Keratinocyte (primary cell): ENCODE measurements at regions not wholly inside any gene's neighbourhood (a gene's known extent, or its start where the extent isn't known, plus 50 kb on each side); places are given as distances from the start of the nearest gene placed in this dataset.

ENCODE experiments used
- DNase-seq: peaks from one replicate; pipeline ENCODE4 v3.0.0-alpha.2; 2011; ENCODE audit warnings: low read depth, missing footprints, low spot score
- FAIRE-seq: peaks from 2 replicates; lab custom pipeline; 2011; peaks lifted over from hg19 to GRCh38; lab: Jason Lieb, UNC
- H2AFZ ChIP-seq: 2 replicates; pipeline ENCODE4 v1.6.0; 2012; ENCODE audit warnings: low read length, control low read depth, inconsistent platforms; ENCODE audit not compliant: control insufficient read depth
- H3K27ac ChIP-seq: 2 replicates; pipeline ENCODE4 v1.5.1; 2011; ENCODE audit warnings: low read length; ENCODE audit not compliant: control insufficient read depth, insufficient read depth
- H3K27me3 ChIP-seq: 3 replicates; pipeline ENCODE4 v1.6.0; 2011; ENCODE audit warnings: low read length; ENCODE audit not compliant: control insufficient read depth, insufficient read depth; ENCODE audit errors: extremely low read depth
- H3K36me3 ChIP-seq, 2 experiments: 2 replicates in 1 of 2; 3 replicates in 1 of 2; pipeline ENCODE4 v1.5.1; 2011; ENCODE audit warnings: low read length in 2 of 2, mild to moderate bottlenecking in 1 of 2; ENCODE audit not compliant: control insufficient read depth in 2 of 2, insufficient read depth in 2 of 2; ENCODE audit errors: extremely low read depth in 1 of 2
- H3K4me1 ChIP-seq: 3 replicates; pipeline ENCODE4 v1.5.1; 2011; ENCODE audit warnings: low read length; ENCODE audit not compliant: control insufficient read depth, insufficient read depth; ENCODE audit errors: extremely low read depth
- H3K4me2 ChIP-seq: 3 replicates; pipeline ENCODE4 v1.6.0; 2011; ENCODE audit warnings: low read depth, low read length; ENCODE audit not compliant: control insufficient read depth, insufficient read depth; ENCODE audit errors: extremely low read depth
- H3K4me3 ChIP-seq, 3 experiments: fragments of 200-600 bp in 1 of 3; sonication (generic) in 1 of 3; 2 replicates in 2 of 3; 3 replicates in 1 of 3; pipeline ENCODE4 v1.5.1; 2011 to 2016; ENCODE audit warnings: low read length in 3 of 3, mild to moderate bottlenecking in 3 of 3, control low read depth in 2 of 3, inconsistent platforms in 1 of 3, low read depth in 1 of 3, mixed read lengths in 1 of 3, mixed run types in 1 of 3, moderate library complexity in 1 of 3; ENCODE audit not compliant: control insufficient read depth in 2 of 3, insufficient read depth in 2 of 3; ENCODE audit errors: extremely low read depth in 1 of 3
- H3K79me2 ChIP-seq: 2 replicates; pipeline ENCODE4 v1.6.0; 2012; ENCODE audit warnings: low read length; ENCODE audit not compliant: control insufficient read depth, insufficient read depth
- H3K9ac ChIP-seq: 3 replicates; pipeline ENCODE4 v1.6.0; 2011; ENCODE audit warnings: low read length; ENCODE audit not compliant: control insufficient read depth, insufficient read depth; ENCODE audit errors: extremely low read depth
- H3K9me1 ChIP-seq: 3 replicates; pipeline ENCODE4 v1.6.0; 2011; ENCODE audit warnings: low read length; ENCODE audit not compliant: control insufficient read depth, insufficient read depth; ENCODE audit errors: extremely low read depth
- H3K9me3 ChIP-seq: 2 replicates; pipeline ENCODE4 v1.5.1; 2012; ENCODE audit warnings: low read depth, low read length; ENCODE audit not compliant: control insufficient read depth
- H4K20me1 ChIP-seq: 3 replicates; pipeline ENCODE4 v1.6.0; 2011; ENCODE audit warnings: low read length; ENCODE audit not compliant: control insufficient read depth, insufficient read depth; ENCODE audit errors: extremely low read depth
- EZH2 ChIP-seq: IDR thresholded peaks from one replicate; pipeline ENCODE4 v1.6.1; 2012; ENCODE audit warnings: inconsistent platforms, mild to moderate bottlenecking, low read length, moderate library complexity
- dilution Hi-C: fragments of 300-500 bp; cut with MboI; formaldehyde crosslinking; loops from one replicate; pipeline ENCODE4 v1.7.0; 2020; ENCODE audit warnings: low sequenced_read_pairs; ENCODE audit not compliant: extremely low pct_ligation_motif_present
- TF ChIP-seq, protein P1 (sequence below), 3 experiments: IDR thresholded peaks in 1 of 3; conservative IDR thresholded peaks in 1 of 3; optimal IDR thresholded peaks in 1 of 3; 2 replicates in 2 of 3; 3 replicates in 1 of 3; pipeline versions ENCODE3 to v1.5.1; 2011; ENCODE audit warnings: low read length in 3 of 3, mild to moderate bottlenecking in 3 of 3, moderate library complexity in 2 of 3, control low read depth in 1 of 3, inconsistent platforms in 1 of 3; ENCODE audit not compliant: insufficient read depth in 2 of 3; ENCODE audit errors: extremely low read depth in 1 of 3

DNA sequence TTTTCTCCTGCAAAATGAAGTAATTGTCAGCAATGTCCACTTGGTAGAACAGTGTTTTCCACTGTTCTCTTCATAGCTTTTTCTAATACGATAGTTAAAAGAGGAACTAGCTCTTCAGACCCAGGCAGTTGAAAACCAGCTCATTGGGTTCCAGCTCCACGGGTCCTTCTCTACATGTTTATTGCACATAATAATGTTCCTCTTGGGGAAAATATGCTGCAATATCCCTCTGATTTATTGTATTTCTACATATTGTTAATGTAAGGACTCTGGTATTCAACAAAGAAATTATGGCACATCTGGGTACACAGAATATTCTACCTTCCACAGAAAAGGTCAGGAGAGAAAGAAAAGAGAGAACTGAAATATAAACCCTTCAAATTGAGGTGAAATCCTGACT, 473.4 kb downstream of the TRIML1 start:
- H3K4me1 ChIP-seq, result no peaks in the 10 kb centered on the region
- dilution Hi-C loops, result no loop called here
- no peak overlapping the region for H3K27ac ChIP-seq
- no peak overlapping the region for H3K9ac ChIP-seq
- H3K27me3 ChIP-seq, result no peaks in the 10 kb centered on the region
- H3K9me3 ChIP-seq, result peaks cover under 1% of the 10 kb centered on the region
- TF ChIP-seq, protein P1, sequence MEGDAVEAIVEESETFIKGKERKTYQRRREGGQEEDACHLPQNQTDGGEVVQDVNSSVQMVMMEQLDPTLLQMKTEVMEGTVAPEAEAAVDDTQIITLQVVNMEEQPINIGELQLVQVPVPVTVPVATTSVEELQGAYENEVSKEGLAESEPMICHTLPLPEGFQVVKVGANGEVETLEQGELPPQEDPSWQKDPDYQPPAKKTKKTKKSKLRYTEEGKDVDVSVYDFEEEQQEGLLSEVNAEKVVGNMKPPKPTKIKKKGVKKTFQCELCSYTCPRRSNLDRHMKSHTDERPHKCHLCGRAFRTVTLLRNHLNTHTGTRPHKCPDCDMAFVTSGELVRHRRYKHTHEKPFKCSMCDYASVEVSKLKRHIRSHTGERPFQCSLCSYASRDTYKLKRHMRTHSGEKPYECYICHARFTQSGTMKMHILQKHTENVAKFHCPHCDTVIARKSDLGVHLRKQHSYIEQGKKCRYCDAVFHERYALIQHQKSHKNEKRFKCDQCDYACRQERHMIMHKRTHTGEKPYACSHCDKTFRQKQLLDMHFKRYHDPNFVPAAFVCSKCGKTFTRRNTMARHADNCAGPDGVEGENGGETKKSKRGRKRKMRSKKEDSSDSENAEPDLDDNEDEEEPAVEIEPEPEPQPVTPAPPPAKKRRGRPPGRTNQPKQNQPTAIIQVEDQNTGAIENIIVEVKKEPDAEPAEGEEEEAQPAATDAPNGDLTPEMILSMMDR (optimal IDR thresholded peaks at IDR 0.05 in 1 of 3, IDR thresholded peaks at IDR 0.05 in 1 of 3, conservative IDR thresholded peaks at IDR 0.05 in 1 of 3; ENCODE audit: extremely low read depth in 1 of 3, insufficient read depth in 2 of 3, low read length in 3 of 3), result no peak
- TF ChIP-seq EZH2, result no peak
- H3K4me3 ChIP-seq, result no peak overlapping the region
- FAIRE-seq, result no peak
- H3K79me2 ChIP-seq, result no peaks in the 10 kb centered on the region
- no peak for DNase-seq
- no peaks in the 10 kb centered on the region for H4K20me1 ChIP-seq
- no peaks in the 10 kb centered on the region for H3K9me1 ChIP-seq
- no peak overlapping the region for H3K4me2 ChIP-seq
- no peak overlapping the region for H2AFZ ChIP-seq
- no peaks in the 10 kb centered on the region for H3K36me3 ChIP-seq

DNA sequence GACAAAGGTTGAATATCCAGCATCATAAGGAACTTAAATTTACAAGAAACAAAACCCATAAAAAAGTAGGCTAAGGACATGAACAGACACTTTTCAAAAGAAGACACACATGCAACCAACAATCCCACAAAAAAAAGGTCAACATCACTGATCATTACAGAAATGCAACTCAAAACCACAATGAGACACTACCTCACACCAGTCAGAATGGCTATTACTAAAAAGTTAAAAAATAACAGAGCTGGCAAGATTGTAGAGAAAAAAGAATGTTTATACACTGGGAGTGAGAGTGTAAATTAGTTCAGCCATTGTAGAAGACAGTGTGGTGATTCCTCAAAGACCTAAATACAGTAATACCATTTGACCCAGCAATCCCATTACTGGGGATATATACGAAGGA, 474.7 kb downstream of the TRIML1 start:
- Histone ChIP-seq H3K27ac (no peak overlapping the region), H4K20me1 (no peaks in the 10 kb centered on the region), H3K9me3 (peaks cover 2% of the 10 kb centered on the region), H3K9me1 (no peaks in the 10 kb centered on the region), H3K36me3 (no peaks in the 10 kb centered on the region), H3K4me2 (no peak overlapping the region), H2AFZ (no peak overlapping the region), H3K4me1 (no peaks in the 10 kb centered on the region), H3K9ac (no peak overlapping the region), H3K79me2 (no peaks in the 10 kb centered on the region), H3K27me3 (no peaks in the 10 kb centered on the region), H3K4me3 (no peak overlapping the region)
- dilution Hi-C loops, result no loop called here
- DNase-seq (no peak), FAIRE-seq (no peak)
- TF ChIP-seq EZH2, result no peak
- TF ChIP-seq, protein P1 (optimal IDR thresholded peaks at IDR 0.05 in 1 of 3, IDR thresholded peaks at IDR 0.05 in 1 of 3, conservative IDR thresholded peaks at IDR 0.05 in 1 of 3; ENCODE audit: extremely low read depth in 1 of 3, insufficient read depth in 2 of 3, low read length in 3 of 3), result no peak
